ENCODE measurements at regions not wholly inside any gene's neighbourhood (a gene's known extent, or its start where the extent isn't known, plus 50 kb on each side); places are given as distances from the start of the nearest gene placed in this dataset.

DNA sequence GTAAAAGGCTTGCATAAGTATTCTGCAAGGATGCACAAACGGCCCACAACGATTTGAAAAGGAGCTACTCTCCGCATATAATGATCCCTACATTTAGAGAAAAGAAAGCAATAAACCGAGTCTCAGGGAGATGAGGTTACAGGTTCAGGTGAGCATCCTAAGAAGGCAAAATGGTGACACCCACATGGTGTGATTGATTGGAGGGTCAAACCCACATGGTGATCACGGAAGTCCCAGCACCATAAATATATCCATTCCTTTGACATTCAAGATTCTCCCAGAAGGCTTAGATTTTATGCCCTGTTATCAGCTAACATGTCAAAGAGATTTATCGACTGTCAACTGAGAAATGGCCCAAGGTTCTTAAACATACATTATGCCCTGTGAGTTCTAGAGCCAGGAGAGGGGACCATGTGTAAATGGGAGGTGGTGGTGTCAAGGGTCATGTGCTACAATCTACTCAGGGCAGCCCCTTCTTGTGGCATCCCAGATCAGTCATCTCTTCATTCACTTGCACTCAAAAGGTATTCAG is 282.2 kb downstream of the EMP1 start:
- no peak for DNase-seq

DNA sequence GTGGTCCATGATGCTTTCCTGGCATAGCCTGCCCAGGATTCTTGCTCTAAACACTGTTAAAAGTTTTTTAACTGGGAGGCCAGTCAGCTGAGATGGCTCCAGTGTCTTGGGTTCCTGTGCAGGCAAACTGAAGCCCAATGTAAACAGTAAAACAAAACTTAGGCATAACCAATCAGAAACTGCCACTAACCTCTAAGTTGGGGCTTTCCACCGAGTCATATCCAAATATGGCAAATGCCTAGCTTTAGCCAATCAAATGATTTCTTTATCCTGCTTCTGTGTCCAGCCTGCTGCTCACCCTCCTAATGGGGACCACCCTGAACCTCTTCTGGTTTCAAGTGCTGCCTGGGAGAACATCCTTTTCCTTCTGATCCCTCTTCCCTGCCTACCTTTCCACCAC is 277.9 kb downstream of the EMP1 start:
- peak; percentile 47 for DNase-seq

DNA sequence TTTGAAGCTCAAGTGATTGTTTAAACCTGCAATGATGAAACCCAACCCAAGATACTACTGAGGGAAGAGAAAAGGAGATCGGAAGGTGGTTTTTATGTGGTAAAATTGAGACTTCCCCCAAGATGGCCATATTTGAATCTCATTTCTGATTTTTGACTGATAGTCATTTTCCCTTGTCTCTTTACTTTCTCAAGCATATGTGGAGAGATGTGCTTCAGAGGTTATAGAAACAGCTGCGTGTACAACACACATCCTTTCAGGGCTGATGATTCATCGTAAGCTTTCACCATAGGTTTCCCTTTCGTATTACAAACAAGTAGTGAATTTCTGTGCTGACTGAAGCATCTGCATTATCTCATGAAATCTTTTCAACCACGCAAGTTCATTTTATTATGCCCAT is 276.2 kb downstream of the EMP1 start:
- DNase-seq = no peak

DNA sequence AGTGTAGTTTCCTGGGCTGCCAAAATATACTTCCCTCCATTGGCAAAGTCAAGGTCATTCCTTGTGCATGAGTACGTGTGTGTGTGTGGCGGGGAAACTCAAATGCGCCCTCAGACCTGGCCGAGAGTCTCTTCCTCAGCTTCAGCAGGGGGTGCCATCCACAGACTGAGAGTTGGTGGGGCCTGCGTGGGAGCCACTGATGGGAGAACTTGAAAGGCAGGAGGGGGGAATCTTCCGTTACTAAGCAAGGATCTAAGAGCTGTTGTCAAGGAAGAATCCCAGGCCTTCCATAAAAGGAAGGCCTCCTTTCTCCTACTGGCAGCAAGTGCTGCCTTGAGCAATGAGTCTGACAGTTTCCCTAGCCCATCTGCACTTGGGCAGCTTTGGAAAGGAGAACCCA is 274.9 kb downstream of the EMP1 start:
- no peak for DNase-seq

DNA sequence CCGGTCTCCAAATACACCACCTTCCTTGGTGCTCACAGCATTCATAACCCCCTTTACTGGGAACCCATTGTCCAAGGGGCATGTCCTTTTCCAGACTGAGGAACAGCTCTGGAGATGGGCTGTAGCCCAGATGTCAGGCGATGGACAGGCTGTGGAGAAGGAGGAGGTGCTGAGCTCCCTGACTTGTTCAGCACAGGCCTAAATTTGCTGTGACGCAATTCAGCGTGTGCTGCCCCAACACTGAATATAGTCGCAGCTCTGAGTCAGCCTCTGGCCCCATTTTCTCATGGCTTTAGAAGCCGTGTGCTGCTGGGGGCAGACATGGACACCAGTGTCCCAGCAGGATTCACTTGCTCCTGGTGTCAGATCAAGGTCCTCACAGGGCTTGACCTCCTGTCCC is 269.1 kb downstream of the EMP1 start:
- no peak for DNase-seq

DNA sequence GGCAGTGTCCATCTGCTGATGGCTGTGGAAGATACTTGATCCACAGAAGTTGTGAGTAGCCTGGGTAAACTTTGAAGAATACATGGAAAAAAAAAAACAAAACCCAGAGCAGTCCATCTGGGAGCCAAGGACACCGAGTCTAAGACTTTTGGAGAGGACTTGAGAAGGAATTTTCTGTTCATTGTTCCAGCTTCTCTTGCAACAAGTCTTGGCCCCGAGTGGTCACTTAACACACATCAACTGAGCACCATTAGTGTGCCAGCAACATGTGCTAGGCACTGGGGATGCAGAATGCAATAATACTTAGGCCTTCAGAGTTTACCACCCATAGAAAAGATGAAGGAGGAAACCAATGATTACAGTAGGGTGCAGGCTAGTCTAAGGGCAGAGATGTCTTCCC is 266.7 kb downstream of the EMP1 start:
- DNase-seq = no peak

DNA sequence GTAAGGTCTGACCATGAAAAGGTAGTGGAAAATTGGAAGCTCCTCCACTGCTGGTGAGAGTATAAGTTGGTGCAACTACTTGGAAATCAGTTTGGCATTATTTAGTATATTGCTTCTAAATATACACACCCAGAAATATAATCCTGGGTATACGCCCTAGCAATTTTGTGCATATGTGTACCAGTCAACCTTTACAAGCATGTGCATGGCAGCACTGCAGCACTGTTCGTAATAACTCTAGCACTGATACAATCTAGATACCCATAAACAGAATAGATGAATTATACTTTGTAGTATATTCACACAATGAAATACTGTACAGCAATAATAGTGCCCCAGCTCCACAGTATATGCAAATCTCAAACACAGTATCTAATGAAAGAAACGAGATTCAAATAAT is 265.9 kb downstream of the EMP1 start:
- no peak for DNase-seq

DNA sequence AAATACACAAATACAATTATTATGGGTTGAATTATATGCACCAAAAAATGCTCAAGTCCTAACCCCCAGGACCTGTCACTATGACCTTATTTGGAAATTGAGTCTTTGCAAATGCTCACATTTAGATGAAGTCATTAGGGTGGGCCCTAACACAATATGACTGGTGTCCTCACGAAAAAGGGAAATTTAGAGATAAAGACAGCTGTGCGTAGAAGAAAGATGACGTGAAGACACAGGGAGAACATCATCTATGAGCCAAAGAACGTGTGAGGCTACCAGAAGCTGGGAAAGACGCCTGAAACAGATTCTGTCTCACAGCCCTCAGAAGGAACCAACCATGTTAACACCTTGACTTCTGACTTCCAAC is 259.2 kb downstream of the EMP1 start:
- DNase-seq = no peak

DNA sequence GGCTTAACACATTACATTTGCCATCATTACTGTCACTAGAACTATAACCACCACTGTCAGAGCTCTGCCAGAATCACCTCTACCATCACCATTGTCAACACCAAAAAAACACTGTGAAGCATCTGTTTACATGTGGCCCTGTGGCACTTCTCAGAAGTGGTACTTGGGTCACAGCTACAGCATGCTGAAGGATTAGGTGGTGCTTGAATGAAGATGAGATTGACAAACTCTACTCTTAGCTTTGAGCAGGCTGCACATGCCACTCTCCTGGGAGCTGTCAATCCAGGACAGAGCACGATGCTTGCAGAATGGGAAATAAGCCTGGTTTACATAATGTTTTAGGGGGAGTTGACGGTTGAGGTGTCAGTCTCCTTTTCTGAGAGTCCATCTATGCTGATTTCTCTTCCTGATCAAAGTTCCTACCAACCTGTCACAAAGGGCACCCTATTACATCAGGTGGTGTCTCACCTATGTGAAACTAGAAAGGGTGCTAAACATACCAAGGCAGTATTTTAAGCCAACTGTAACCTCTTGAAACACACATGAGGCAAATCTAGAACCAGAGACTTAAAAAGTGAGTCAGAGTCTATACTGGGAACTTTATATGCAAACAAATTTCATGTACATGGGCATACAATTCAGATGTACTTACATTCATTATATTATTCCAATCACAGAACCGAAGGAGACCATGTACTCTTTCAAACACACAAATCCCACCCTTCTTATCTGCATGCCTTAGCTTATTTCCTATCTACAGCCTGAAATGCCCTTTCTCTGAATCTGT is 258.7 kb downstream of the EMP1 start:
- no peak for DNase-seq

DNA sequence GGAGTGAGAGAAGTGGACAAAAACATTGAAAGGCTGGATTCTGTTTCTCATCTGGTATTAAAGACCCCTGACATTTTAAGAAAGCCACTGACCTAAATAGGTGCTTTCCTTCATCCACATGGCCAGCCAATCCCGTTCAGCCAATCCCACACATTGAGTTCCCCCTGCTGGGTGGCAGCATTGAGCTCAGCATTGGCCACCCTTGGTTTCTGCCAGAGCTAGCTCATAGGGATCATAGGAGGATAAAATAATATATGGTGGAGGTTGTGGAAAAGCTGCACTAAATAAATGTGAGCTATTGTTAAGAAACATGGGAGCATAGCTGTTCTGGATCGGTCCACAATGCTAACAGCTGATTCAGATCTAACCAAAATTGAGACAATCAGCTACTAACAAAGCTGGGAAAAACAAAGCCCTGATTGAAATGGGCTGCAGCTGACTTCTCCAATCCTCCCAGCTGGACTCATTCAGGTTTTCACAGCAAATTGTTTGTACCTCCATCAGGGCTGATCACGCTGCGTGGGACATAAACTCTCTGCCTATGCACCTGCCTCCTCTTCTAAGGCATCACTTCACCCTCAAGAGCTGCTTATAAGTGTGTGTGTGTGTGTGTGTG is 256.5 kb downstream of the EMP1 start:
- no peak for DNase-seq

DNA sequence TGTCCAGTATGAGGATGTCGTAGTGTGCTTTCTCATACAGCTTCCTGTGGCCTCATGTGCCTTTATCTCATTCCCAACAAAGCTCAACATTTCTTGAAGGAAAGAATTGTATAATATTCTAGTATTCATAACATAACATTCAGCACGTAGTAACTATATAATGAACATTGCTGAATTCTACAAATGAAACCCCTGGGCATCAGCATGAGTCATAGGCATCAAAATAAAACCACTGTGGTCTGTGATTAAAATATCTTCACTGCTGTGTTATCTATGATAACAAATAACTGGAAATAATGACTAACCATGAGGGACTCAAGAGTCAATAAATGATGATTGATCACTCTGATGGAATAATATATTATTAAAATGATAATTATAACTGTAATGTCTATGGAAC is 255.2 kb downstream of the EMP1 start:
- DNase-seq = no peak

DNA sequence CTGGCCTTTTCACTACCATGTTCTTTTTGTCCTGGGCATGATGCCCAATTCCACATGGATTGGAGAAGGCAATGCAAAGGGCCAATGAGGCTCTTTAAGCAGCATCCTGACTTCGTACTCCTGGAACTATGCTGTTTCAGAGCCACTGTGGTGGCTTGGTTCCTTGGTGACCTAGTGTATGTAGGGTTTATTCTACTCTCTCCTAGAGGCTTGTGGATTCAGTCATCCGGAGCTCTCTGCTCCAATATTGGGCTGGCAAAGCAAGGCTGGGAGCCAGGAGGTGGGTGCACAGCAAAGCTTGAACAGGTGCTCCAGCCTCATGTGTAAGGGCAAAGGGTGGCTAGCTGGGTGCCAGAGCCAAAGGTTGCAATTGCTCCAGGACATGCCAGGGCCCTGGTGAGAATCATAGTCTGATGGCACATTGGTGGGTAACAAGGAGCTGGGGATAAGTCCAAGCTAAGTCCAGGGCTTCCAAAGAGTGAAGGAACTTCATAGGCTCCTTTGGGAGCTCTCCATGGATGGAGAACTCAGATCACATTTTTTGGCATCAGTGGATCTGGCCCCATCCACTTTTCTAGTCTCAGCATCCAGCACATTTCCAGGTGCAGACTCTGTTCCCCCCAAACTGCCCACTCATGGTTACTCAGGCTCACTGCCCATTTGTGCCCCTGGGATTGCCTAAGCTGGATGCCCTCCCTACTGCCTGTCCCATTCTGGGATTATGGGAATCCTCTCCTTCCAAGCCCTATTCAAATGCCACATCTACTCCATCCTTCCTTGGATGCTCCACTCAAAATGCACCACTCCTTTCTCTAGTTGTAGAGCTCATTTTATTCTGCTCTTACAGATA is 253.9 kb downstream of the EMP1 start:
- no peak for DNase-seq

DNA sequence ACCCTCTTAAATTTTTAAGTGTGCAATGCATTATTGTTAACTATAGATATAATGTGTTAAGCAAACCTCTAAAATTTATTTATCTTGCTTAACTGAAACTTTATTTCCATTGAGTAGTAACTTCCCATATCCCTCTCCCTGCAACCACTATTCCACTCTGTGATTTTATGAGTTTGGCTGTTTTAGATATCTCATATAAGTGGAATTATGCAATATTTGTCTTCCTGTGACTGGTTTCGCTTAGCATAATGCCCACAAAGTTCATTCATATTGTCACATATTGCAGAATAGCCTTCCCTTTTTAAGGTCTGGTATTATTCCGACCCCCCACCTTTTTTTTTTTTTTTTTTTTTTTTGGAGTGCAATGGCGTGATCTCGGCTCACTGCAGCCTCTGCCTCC is 247.6 kb downstream of the EMP1 start:
- DNase-seq = no peak

DNA sequence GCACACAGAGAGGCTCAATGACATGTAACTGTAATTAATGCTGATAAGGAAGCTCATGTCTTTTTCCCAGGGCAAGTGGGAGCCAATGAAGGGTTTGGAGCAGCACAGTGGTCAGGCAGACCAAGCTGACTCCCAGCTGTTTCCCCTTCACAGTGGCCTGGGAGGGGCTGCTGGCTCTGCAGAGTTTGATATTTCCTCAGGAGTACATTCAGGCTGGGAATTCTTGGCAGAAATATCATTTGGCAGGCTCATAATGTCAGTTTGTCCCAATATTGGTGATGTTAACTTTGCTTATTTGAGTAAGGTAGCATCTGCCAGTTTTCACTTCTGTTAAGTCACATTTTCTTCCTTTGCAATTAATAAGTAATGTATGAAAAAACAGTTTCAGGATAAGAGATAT is 247.0 kb downstream of the EMP1 start:
- no peak for DNase-seq

DNA sequence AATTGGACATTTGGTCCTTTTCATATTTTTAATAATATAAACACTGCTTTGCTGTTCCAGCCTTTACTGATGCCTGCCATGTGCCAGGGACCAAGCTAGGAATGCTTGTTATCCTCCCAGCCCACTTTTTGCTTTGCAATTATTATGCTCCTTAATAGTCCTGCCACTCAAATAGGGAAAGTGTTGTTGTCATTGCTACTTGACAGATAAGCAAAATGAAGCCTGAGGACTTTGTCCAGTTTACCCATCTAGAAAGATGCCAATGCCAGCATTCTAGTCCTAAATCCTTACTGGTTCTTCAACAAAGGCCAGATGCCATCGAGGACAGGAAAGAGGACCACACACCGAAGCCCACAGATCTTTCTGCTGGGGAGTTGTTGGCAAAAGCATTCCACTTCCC is 246.5 kb downstream of the EMP1 start:
- no peak for DNase-seq

DNA sequence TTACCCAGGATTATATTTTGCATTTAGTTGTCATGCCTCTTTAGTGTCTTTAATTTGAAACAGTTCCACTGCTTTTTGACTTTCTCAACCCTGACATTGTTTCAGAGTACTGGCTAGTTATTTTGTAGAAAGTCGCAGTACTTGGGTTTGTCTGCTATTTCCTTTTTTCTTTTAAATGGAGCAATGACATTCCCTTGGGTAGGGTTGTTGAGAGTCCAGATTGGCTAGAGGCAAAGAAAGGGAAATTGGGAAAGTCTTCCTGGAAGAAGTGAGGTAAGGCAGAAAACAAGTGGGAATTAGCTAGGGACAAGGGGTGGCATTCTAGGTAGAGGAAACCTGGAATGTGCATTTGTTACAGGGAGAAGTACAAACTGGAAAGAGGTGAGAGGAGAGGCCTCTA is 245.9 kb downstream of the EMP1 start:
- DNase-seq = no peak

DNA sequence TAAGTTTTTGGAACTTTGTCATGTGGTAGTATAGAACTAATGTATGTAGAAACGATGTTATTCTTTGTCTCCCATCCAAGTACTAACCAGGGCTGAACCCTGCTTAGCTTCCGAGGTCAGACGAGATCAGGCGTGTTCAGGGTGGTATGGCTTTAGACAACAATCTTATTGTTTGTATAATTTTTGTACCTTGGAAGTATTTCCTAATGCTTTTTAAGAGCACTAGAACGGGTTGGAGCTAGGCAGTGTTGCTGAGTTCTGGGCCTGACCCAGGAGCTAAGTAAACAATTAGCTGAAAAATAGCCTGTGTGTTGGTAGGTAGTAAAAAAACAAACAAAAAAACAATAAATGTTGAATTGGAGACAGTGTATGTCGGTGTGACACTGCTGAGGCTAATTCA is 244.3 kb downstream of the EMP1 start:
- DNase-seq = no peak

DNA sequence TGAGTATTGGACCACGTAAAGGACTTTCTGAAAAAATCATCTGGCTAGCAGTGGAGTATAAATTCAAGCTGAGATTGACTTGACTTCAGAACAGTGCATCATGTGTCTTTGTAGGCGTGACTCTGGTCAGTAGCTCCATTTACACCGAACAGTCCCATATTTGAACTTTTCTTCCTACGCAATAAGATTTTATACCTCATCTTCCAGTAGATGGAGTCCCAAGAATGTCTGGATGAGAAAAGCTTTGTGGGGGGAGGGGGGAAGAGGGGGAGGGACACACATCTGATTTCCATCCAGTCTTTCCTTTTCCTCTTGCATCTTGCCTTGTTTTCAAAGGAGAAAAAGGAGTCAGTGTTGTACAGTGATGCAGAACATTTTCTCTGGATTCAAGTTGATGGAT is 241.0 kb downstream of the EMP1 start:
- DNase-seq = no peak

DNA sequence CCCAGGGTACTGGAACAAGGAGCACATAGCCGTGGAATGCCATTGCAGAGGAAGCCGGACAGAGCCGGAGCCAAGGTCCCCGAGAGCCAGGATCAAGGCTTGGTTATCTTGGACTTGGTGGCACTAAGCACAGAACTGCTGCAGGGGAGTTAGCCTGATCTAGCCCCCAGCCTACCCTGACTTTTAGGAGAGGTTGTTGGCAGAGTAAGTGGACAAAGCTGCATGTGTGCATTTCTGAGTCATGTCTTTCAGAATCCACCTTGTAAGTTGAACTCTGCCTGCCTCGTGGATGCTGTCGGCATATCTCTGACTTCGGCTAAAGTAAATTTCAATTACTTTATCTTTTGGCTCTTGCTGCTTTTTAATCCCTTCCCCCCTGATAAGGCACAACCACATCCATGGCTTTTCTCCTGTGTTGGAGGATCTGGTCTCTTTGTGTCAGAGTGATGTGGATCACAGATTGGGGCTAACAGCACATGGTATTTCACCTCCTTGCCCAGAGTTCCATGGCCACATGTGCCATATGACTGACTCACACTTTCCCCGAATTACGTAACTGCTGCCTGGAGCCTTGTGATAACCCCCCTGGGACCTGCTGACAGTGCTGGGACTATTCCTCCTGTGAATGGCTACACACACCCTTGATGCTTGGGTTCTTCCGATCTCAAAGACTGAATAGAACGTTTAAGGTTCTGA is 240.3 kb downstream of the EMP1 start:
- DNase-seq = no peak

DNA sequence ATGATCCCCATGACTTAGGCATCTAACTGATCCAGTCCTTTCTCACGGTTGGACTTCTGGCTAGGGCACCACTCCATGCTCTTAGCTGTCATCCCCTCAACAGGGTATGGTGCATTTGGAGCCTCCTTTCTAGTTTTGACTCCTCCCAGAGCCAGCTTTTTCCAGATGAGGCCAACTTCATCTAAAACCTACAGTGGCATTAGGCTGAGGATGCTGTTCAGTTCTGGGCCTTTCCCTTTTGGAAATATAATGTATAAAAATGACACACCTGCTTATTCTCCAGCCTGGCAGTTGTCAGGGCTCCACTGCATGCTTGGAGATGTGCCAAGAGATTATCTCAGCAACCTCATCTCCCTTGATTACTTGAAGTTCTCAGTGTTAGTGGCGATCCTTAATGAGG is 239.7 kb downstream of the EMP1 start:
- no peak for DNase-seq

DNA sequence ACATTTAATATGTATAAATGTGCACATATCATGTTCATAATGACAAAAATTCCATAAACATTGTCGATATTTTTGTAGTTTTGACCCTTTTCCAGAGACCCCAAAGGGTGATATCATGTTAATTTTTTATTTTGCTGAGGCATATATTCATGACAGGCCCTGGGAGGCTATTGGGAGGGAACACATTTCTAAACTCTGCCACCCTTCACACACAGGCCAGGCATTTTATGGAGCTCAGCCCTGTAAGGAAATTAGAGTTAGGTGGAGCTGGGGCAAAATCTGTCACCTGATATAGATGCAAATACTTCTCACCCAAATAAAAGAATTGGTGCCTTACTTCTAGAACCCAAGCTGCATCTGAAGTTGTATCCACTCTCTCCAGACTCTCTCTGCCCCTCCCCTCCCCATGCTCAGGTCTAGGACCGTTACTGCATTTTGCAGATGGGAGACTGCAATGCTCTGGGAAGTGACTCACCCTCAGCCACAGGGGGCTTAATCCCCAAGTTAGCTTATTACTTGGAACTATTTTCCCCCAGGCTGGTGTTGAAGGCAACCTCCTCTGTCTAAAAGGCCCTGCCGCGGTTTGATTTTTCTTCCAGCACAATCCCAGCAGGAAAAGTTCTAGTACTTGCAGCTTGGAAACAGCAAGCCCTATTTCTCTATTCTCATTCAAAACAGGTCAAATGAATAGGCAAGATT is 238.9 kb downstream of the EMP1 start:
- DNase-seq = no peak

DNA sequence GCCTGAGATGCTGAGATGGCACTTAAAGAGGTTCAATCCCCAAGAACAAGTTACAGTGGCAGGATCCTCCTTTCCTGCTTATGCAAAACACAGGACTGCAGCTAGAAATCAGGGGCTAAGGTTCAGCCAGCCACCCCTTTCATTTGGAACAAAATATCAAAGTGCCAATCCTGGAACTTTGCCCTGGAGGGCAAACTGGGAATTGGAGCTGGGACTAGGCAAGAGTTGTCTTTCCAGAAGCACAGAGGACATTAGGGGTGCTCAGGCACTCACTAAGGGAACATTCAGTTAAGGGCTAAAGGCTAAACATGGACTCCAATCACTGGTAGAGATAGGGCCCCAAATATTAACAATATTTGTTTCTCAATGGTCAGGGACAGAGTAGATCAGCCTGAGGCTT is 237.2 kb downstream of the EMP1 start:
- no peak for DNase-seq

DNA sequence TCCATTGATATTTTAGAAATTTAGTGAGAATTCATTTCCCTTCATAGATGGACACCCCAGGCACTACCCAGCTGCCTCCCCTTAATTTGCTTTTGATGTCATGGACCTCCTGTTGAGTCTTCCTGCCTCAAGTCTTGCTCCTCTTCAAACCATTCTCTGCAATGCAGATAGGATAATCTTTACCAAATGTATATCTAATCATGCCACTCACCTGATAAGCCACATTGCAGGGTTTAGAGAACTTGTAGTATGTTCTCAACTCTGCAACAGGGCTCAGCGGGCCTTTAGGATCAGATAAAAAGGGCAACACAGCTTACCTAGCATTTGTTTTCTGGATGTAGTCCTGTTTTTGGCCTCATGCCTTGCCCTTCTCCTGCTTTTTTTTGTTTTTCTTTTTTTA is 234.5 kb downstream of the EMP1 start:
- DNase-seq = no peak

Data from NCI-H524 treated with DMSO at 0.1 percent for 48 hours (cell line).